ENCODE measurements at regions not wholly inside any gene's neighbourhood (a gene's known extent, or its start where the extent isn't known, plus 50 kb on each side); places are given as distances from the start of the nearest gene placed in this dataset.

- BruUV-seq (replicated peaks) = no TSS peak
- Histone ChIP-seq H3K4me1 (ENCODE audit: insufficient read depth, low read length) (no peaks in the 10 kb centered on the region), H3K27me3 (ENCODE audit: control insufficient read depth in 1 of 2, insufficient read depth in 2 of 2, low read length in 2 of 2) (no peaks in the 10 kb centered on the region), H3K9me3 (ENCODE audit: low read length) (no peaks in the 10 kb centered on the region), H3K27ac (ENCODE audit: extremely low read length, insufficient read depth, low read length) (no peak overlapping the region), H4K20me1 (ENCODE audit: insufficient read depth, low read length) (no peaks in the 10 kb centered on the region), H3K9ac (ENCODE audit: insufficient read depth, low read depth, low read length) (no peak overlapping the region), H3K4me2 (ENCODE audit: low read depth, low read length) (no peak overlapping the region), H2AFZ (ENCODE audit: low read length) (no peak overlapping the region), H3K4me3 (replicated peaks in 1 of 3; ENCODE audit: insufficient read depth in 1 of 3, low read depth in 2 of 3, low read length in 3 of 3) (no peak overlapping the region), H3K36me3 (replicated peaks in 1 of 2; ENCODE audit: control insufficient read depth in 1 of 2, insufficient read depth in 2 of 2, low read length in 2 of 2) (no peaks in the 10 kb centered on the region), H3K79me2 (ENCODE audit: insufficient read depth, low read length) (no peaks in the 10 kb centered on the region)
- intact Hi-C loops (cut with micrococcal nuclease; ENCODE audit: unreplicated experiment) (no loop called here), in situ Hi-C loops (cut with HindIII; ENCODE audit: extremely low pct_ligation_motif_present, low pct_unique_long_range_greater_than_20kb) (no loop called here)
- ATAC-seq (no peak), FAIRE-seq (no peak), DNase-seq (ENCODE audit: low spot score) (no peak)
- CTCF ChIA-PET (ENCODE audit: low intra/inter-chr PET ratio, low total read pairs) = no interaction called here
- WGBS (ENCODE audit: low lambda C conversion rate) = 73% methylated on average over 4 of the region's 4 CpGs
- TF ChIP-seq ZHX1 (CRISPR knock-in tag; IDR thresholded peaks at IDR 0.05; ENCODE audit: low read depth) = no peak
- TF ChIP-seq YEATS4 (CRISPR knock-in tag; IDR thresholded peaks at IDR 0.05; ENCODE audit: borderline replicate concordance) = no peak
- TF ChIP-seq DDIT3 (CRISPR knock-in tag; IDR thresholded peaks at IDR 0.05) = no peak
- no peak for TF ChIP-seq PRDM4 (CRISPR knock-in tag; IDR thresholded peaks at IDR 0.05; ENCODE audit: borderline replicate concordance)
- no peak for TF ChIP-seq ZNF879 (CRISPR knock-in tag; IDR thresholded peaks at IDR 0.05)
- no peak for TF ChIP-seq ZNF776 (CRISPR knock-in tag; IDR thresholded peaks at IDR 0.05)
- no peak for TF ChIP-seq ISX (CRISPR knock-in tag; conservative IDR thresholded peaks at IDR 0.05)
- no peak for TF ChIP-seq ZNF121 (CRISPR knock-in tag; IDR thresholded peaks at IDR 0.05)
- TF ChIP-seq DR1 (CRISPR knock-in tag; IDR thresholded peaks at IDR 0.05) = no peak
- no peak for TF ChIP-seq SUZ12 (IDR thresholded peaks at IDR 0.05; ENCODE audit: low read depth, low read length)
- no peak for TF ChIP-seq E2F2 (CRISPR knock-in tag; IDR thresholded peaks at IDR 0.05; ENCODE audit: borderline replicate concordance)
- no peak for TF ChIP-seq ZNF530 (CRISPR knock-in tag; IDR thresholded peaks at IDR 0.05; ENCODE audit: low read depth)
- no peak for TF ChIP-seq CBFB (CRISPR knock-in tag; IDR thresholded peaks at IDR 0.05)
- no peak for TF ChIP-seq TAF15 (IDR thresholded peaks at IDR 0.05; ENCODE audit: low read depth, low read length, poor library complexity, severe bottlenecking)
- no peak for TF ChIP-seq MED8 (CRISPR knock-in tag; IDR thresholded peaks at IDR 0.05; ENCODE audit: insufficient replicate concordance)
- no peak for TF ChIP-seq KLF12 (CRISPR knock-in tag; IDR thresholded peaks at IDR 0.05; ENCODE audit: borderline replicate concordance)
- POLR2A ChIA-PET = no interaction called here
These were observed 83.5 kb upstream of the DOCK9 start for GRCh38 chr13:99061411-99061810.

All from HepG2 (cell line).